Pulmonary artery endothelial cell (primary cell): ENCODE measurements at regions not wholly inside any gene's neighbourhood (a gene's known extent, or its start where the extent isn't known, plus 50 kb on each side); places are given as distances from the start of the nearest gene placed in this dataset.

Experiments
- DNase-seq: peaks from one replicate; pipeline ENCODE4 v3.0.0-alpha.2; 2011; ENCODE audit warnings: low read depth, low spot score

DNA sequence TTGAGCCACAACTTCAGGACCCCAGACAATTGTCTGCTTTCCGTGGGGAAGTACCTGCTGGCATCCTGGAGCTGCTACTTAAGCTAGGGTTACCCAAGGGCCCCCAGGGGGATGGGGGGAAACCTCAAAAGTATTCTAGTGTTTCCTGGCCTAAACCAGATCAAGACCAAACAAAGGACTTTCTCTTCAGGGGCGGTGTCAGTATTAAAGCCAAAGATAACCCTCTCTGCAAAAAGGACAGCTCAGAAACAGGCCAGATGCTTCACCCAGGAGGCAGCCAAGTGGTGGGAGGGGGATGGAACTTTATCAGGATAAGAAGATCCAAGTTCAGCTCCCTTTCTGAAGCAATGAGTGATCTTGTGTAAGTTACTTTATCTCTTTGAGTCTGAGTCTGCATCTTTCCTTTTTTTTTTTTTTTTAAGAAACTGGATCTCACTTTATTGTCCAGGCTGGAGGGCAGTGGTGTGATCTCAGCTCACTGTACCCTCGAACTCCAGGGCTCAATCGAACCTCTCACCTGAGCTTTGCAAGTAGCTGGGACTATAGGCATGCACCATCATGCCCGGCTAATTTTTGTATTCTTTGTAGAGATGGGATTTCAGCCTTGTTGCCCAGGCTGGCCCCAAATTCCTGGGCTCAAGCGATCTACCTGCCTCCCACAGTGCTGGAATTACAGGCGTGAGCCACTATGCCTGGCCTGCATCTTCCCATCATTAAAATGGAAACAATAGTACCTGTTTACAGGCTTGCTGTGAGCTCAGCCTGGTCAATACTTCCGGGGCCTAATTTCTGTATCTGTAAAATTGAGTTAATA lies 151.8 kb upstream of the PTPRM start:
- DNase-seq, result no peak

DNA sequence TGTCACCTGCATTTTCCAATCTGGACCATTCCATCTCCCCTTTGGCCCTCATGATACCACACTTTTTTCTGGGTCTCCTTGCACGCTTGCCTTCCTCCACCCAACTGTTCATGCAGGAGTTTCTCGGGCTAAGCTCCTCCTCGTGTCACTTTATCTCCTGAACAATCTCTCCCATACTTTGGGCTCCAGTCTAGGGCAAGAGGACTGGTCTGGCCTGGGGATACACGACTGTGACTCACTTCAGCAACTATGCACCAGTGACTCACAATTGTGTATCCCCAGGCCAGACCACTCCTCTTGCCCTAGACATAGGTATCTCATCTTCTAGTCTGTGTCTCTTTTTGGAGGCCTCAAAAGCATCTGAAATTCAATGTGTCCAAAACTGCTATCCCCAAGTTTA lies 149.4 kb upstream of the PTPRM start:
- DNase-seq, result no peak

GRCh38 chr18:7429831-7430230 lies 137.3 kb upstream of the PTPRM start:
- no peak for DNase-seq

DNA sequence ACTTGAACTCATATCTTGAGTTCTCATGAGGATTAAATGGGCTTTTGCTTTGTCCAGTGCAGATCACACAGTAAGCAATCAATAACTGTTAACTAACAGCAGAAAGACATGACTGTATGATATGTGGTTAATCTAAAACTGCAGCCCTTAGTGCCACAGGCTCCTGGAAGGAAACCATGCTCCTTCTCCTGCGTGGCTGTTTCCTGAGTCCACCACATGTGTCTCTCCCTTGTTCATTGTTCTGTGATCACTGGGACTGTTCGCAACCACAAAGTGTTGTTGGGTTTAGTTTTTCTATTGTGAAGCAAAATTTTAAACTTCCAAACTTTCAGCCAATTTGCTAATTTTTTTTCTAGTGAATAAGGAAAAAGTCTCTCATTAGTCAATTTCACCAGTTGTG lies 130.9 kb upstream of the PTPRM start:
- DNase-seq, result no peak

DNA sequence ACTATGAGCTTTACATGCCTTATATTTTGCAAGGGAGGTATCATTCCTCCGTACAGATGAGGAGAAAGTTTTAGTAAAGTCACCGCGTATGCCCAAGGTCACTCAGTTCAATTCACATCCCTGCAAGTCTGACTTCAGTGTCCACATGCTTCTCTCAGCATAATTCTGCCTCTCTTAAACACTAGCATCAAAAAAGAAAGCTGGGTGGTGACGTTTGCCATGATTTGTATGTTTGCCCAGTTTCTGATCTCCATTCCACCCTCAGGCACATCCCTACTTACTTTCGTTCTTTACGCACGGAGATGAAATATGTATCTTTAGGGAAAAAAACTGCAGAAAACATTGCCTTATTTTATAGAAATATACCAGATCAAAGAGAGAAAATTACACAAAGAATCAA lies 129.2 kb upstream of the PTPRM start:
- DNase-seq, result no peak

GRCh38 chr18:7438646-7439045 lies 128.5 kb upstream of the PTPRM start:
- DNase-seq, result no peak

DNA sequence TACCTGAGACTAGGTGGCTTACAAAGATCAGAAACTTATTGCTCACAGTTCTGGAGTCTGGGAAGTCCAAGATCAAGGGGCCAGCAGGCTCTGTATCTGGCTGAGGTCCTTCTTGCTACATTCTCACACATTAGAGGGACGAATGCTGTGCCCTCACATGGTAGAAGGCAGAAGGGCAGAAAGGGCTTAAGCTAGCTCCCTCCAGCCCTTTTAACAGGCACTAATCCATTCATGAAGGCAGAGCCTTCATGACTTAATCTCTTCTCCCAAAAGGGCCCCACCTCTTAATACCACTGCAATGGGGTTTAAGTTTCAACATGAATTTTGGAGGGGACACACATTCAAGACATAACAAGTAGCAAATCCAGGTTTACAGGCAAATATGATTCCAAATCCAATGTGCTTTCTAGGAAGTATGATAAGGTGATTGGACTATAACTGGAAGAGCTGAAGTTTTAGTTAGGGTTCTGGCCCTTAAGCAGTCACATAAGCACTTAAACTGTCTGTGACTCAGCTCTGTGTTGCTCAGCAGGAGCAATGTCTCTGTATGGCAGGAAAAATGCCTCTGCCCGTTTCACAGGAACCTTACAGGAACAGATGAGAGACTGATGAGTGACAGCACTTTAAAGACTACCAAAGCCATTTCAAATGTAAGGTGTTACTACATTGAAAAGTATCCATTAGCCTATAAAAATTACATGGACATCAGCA lies 119.6 kb upstream of the PTPRM start:
- no peak for DNase-seq

GRCh38 chr18:7452331-7452730 lies 114.8 kb upstream of the PTPRM start:
- no peak for DNase-seq

- DNase-seq, result no peak
Observed at GRCh38 chr18:7454429-7454828, 112.7 kb upstream of the PTPRM start.

DNA sequence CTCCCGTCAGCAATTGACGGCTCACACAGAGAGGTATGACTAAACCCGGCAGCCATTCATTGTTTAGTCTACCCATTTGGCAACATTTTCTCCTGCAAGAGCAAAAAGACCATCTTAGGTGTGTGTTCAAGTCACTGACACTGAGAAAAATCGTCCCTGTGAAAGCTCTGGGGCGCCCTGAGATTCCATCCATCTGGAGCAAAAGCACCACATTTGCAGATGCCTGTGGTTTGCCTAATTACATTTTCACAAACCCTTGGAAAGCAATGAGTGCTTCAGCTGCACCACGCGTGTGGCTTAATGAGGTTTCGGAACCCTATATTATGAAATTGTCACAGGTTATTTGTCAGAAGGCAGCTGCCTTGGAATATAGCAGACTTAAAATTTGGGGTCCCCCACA lies 110.7 kb upstream of the PTPRM start:
- DNase-seq, result no peak

- DNase-seq, result no peak
Observed at GRCh38 chr18:7457262-7457661, 109.9 kb upstream of the PTPRM start.

DNA sequence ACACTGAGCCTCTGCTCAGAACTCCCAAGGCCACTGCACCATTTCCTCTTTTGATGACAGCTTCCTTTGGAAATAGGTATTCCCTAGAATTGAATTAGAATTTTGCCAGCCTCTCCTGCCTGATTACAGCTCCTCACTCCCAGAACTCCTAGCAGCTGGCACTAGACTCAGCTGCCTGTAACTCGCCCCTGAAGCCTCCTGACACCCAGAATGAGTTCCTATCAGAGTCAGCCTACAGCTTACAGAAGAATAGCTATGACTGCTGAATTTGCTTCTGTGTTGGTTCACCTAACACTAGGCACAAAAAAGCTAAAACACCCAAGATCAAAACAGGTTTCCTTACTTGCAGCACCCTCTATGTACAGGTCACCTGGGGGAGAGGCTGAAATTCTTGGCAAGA lies 108.2 kb upstream of the PTPRM start:
- DNase-seq, result no peak

- DNase-seq, result no peak
Observed at GRCh38 chr18:7459851-7460770, 107.0 kb upstream of the PTPRM start.

DNA sequence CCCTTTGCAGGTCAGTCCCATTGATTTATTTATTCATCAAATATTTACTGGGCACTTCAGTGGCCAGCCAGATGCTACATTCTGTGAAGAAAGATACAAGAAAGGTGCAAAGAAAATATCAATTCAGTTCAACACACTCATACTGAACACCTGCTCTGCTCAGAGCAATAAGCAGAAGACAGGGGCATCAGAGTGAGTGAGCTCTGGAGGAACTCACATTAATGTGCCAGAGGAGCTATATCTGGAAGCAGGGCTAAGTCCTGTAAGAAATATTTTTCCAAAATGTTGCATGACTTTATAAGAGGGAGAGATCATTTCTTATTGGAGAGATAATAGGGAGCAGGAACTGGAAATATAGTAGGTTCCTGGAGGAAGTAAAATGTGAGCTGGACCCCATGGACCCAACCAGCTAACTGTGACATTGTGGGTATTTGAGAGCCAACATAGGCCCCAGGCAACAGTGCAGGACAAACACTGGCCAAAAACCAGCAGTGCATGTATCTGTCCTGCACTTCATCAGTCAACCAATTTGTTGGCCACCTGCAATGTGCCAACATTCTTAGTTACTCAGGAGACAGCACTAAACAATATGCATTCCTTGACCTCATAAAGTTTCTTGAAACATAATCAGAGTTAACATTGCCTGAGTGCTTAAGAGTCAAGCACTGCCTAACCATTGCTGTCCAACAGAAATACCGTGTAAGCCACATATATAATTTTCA lies 102.7 kb upstream of the PTPRM start:
- no peak for DNase-seq

- DNase-seq, result no peak
Observed at GRCh38 chr18:7466190-7466589, 100.9 kb upstream of the PTPRM start.

- no peak for DNase-seq
Observed at GRCh38 chr18:7467708-7468466, 99.2 kb upstream of the PTPRM start.

GRCh38 chr18:7470101-7470500 lies 97.0 kb upstream of the PTPRM start:
- no peak for DNase-seq

DNA sequence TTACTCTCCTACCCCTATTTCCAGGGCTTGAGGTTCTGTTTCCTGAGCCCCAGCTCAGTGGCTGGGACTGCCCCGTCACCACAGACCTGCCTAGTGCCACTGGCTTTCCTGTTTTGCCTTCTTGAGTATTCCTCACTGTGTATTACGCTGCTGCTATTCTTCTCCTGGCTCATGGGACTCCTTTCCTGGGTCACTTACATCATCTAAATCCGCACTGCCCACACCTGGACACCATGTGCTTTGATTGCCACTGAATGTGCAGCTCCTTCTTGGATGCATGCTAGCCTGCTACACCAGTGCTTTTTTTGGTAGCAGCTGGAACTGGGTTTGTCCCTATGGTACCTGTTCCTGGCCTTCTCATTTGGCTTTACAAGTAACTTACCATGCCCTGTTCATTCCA lies 96.6 kb upstream of the PTPRM start:
- no peak for DNase-seq

DNA sequence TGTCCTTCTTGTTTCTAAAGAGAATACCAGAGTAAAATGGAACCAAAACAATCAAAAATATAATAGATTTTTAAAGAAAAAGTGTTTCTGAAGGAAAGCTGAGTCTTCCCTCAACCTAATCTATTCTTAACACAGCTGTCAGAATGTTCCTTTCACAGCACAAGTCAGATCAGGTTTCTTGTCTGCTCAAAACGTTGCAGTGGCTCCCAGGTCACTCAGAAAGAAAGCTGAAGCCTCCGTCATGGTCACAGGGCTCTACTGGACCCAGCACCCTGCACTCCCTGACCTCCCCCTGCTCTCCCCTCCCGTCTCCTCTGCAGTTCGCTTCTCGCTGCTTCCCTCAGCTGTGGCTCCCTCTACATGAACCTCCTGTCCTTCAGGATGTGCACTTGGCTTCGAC lies 90.7 kb upstream of the PTPRM start:
- DNase-seq, result no peak

DNA sequence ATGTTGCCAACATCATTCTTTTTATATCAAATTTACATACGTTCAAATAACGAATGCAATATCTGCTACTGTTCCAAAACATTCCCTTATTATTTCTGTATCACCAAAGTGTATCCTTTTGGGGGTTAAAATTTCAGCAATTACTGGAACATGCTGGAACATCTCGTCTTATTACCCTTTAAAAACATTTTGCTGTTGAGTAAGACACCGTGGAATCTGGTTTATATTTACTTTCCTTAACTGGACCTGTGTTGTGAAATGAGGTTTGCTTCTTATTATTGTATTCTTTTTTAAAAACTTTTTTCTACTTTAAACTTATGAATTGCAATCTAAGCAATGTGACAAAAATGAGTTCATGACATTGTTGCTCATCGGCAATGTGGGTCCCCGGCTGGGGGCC lies 87.4 kb upstream of the PTPRM start:
- DNase-seq, result no peak

- DNase-seq, result no peak
Observed at GRCh38 chr18:7480879-7481278, 86.2 kb upstream of the PTPRM start.
